Stimulated activated naive CD4-positive, alpha-beta T cell treated with Interleukin-2 at 50 U/mL for 16 hours (primary cell): ENCODE measurements at regions not wholly inside any gene's neighbourhood (a gene's known extent, or its start where the extent isn't known, plus 50 kb on each side); places are given as distances from the start of the nearest gene placed in this dataset.

ENCODE experiments used
- DNase-seq: peaks from one replicate; lab custom pipeline; 2025; lab: John Stamatoyannopoulos, UW

DNA sequence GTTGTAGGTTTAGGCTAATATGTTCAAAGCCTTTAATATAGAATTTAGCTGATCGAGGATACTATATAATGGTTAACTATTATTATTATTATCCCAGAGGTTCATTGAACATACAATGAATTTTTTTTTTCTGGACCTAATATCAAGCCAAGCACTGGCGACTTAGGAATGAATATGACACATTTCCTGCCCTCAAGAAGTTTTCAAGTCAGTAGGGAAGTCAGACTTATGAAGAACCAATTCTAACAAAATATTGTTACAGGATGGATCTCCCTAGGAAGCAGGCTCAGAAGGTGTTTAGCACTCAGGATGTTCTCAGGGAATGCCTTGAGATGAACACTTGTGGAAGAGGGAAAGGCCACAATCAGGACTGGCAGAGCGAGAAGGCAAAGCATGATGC, 211.8 kb upstream of the FGGY start:
- no peak for DNase-seq

GRCh38 chr1:59089036-59089798, 207.7 kb upstream of the FGGY start:
- DNase-seq = no peak

DNA sequence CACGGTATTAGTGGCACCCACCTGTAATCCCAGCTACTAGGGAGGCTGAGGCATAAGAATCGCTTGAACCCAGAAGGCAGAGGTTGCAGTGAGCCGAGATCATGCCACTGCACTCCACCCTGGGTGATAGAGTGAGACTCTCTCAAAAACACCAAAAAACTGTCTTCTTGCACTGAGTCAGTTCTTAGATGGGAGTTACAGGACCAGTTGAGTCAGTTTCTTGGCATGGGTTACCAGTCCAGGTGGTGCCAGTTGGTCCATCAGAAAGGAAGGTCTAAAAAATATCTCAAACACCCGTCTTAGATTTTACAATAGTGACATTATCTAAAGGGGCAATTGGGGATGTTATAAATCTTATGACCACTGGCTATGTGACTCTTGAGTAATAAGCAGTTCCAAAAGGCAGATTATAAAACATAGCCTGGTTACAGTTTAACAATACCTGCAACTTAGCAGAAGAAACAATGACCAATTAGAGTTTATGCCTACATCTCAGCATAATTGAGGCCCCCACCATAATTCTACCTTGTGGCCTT, 206.9 kb upstream of the FGGY start:
- no peak for DNase-seq

GRCh38 chr1:59092126-59092525, 204.8 kb upstream of the FGGY start:
- no peak for DNase-seq

GRCh38 chr1:59094001-59094400, 202.9 kb upstream of the FGGY start:
- DNase-seq = no peak

DNA sequence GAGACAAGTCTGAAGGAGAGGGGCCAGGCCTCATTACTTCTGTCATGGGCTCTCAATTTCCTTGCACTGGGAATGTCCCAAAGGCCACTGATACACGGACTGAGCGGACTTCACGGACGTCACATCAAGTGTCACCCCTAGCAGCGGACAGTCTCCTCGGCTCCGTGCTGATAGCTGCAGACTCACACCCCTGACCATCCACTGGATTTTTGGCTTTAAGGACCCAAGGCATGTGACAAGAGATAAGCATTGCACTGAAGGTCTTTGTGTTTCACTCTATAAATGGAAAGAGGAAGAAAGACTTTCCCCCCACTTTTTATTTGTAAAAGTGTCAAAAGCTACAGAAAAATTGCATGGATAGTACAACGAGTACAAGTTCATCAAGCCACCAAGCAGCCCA, 200.4 kb upstream of the FGGY start:
- no peak for DNase-seq

- no peak for DNase-seq
These were observed 198.2 kb upstream of the FGGY start for GRCh38 chr1:59098655-59099054.

GRCh38 chr1:59100708-59101374, 196.1 kb upstream of the FGGY start:
- DNase-seq = no peak

- DNase-seq = no peak
These were observed 195.4 kb upstream of the FGGY start for GRCh38 chr1:59101518-59101917.

DNA sequence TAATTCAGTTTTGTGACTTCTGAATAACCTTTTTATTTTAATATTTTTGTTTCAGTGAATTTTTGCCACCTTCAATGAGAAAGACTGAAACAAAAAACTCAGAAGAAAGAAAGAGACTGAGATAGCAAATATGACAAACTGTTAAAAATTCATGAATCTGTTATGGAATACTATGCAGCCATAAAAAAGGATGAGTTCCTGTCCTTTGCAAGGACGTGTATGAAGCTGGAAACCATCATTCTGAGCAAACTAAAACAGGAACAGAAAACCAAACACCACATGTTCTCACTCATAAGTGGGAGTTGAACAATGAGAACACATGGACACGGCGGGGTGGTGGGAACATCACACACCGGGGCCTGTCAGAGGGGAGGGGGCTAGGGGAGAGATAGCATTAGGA, 193.4 kb upstream of the FGGY start:
- DNase-seq = no peak

DNA sequence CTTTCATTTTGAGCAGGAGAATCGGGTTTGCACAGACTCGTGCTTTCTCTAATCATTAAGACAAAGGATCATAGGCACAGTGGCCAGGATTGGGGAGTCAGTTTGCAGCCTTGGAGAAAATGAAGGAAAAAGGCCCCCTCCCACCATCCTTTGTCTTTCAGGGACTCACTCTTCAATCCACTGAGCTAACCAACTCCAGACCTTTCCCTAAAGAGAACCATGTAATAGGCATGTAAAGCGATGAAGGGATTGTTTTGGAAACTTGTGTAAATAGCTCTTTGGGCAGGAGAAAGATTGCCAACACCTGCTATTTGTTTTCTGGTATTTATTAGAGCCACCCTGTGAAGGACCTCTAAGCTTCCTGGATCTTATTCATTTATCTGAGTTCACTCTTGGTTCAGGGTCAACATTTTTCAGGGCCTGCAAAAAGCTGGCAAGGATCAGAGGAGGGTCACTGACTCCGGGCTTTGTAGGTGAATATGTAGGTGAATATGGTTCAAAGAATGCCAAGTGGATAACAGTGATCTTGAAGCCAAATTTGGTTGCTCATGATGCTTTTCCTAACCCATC, 192.6 kb upstream of the FGGY start:
- DNase-seq = no peak

DNA sequence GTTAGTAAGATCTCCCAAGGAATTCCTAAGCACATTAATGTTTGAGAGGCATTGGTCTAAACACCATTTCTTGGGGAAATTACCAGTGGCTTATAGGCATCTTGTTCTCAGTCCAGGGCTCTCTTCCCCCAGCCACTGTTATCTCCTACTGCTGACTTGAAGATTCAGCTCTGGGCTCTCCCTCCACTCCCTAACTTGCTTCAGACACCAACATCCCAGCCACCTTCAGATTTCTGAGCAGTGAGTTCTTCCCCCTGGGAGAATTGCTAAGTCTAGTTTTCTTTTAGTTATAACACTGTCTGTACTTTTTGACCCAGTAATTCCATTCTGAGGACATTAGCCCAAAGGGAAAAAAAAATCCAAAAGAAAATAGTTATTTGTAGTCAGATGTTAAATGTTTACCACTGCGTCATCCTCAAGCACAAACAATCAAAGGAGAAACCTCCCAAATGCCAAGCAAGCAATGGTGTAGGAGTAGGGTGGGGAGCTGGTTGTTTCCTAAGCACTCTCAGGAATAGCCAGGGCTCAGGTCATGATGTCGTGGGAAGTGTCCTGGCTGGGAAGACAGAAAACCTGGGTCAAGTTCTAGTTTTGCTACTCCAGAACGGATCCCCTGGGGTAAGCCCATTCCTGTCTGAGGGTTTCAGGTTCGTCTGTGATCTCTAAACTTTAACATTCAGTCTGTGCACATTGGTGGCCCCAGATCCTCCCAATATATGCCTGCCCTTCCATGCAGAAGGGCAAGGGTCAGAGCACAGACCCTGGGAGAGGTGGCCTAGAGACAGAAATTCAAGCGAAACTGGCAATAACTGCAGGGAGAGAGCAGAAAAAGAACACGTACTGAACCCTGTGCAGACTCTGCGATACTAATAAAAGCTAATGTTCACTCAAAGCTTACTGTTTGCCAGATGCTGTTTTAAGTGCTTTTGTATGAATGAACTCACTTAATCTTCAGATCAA, 191.1 kb upstream of the FGGY start:
- no peak for DNase-seq

- DNase-seq = no peak
These were observed 189.4 kb upstream of the FGGY start for GRCh38 chr1:59107516-59107915.

- DNase-seq = no peak
These were observed 189.0 kb upstream of the FGGY start for GRCh38 chr1:59107916-59108315.

DNA sequence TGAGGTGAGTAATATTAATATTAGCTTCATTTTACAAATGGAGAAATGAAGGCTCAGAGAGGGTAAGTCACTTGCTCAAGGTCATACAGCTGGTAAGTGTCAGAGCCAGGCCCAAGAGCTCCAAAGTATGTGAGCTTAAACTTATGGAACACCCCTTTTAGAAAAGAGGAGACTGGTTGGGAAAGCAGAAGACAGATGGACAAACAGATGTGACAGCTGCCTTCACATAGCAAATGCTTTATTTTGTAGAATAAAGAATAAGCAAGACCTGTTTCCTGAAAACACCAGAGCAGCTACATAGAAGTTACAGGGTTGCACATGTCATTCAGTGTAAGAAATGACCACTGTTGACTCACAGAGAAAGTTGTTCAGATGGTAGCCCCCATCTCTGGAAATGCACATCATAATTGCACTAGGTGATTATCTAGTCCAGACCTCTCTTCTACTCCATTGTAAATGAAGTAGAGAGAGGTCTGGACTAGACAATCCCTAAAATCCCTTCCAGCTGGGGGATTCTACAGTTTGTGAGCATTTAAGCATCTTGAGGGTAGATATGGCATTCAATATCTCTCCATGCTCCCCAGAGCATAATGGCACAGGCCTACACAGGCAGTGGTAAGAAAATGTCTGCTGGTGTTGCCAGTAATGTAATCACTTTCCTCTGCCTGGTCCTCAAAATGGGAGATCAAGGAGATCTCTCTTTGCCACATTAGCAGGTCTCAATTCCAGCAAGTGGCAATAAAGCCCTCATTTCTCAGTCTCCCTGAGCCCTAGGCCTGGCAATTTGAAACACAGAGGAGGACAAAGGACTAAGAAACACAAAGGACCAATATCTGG, 188.2 kb upstream of the FGGY start:
- DNase-seq = no peak

DNA sequence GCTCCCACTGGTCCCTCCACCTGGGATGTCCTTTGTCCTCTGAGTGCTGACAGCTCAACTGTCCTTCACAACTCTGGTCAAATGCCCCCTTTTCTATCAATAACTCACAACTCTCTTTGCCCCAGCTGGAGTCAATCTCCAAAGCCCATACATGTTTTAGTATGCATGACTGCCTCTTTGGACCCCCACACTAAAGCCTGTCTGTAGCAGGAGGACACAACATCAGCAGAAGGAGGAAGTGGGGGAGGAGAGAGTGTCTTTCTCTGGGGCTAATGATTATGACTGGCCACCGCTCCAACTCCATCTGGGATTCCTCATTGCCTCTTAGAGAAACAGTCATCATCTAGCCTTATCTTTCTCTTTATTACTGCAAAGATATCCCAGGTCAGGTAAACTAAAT, 186.6 kb upstream of the FGGY start:
- DNase-seq = no peak

GRCh38 chr1:59113876-59114457, 182.9 kb upstream of the FGGY start:
- no peak for DNase-seq

- DNase-seq = no peak
These were observed 181.0 kb upstream of the FGGY start for GRCh38 chr1:59115865-59116264.

- no peak for DNase-seq
These were observed 179.9 kb upstream of the FGGY start for GRCh38 chr1:59116920-59117542.

- DNase-seq = no peak
These were observed 174.4 kb upstream of the FGGY start for GRCh38 chr1:59122527-59122926.
